ENCODE measurements at regions not wholly inside any gene's neighbourhood (a gene's known extent, or its start where the extent isn't known, plus 50 kb on each side); places are given as distances from the start of the nearest gene placed in this dataset.

DNA sequence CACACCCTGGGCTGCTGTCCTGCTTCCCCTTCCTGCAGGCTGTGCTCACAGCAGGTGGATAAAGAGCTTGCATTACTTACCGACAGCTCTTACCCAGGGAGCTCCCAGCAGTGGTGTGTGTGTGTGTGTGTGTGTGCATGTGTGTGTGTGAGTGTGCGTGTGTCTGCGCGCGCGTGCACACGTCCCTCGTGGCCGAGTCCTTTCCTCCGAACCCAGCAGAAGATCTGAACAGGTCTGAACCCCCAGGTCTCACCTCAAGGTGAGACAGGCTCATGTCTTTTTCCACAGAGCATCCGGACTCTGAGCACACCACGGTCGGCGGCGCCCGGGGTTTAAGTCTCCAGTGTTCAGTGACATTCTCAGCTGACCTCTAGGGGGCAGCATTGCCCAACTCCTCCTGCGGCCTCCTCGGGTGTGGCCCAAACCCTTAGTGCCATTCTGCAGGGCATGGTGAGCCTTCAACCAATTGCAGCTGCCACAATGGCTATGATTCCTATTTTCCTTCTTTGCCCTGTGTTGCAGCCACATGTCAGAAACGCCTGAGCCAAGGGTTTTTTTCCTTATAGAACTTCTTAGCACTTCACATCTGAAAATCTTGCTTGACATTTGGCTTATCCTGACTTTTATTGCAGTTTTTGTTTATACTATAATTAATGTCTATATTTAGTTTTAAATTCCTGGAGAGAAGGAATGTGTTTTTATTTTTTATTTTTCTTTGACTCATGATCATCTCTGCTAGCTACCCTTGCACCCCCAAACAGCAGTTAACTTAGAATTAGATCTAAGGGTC is 64.1 kb upstream of the KLHL25 start:
- intact Hi-C loops (cut with DNase I), result no loop called here
- DNase-seq (ENCODE audit: extremely low spot score in 2 of 2), result no peak
- Histone ChIP-seq H3K27me3 (no peaks in the 10 kb centered on the region), H3K9me3 (no peaks in the 10 kb centered on the region), H3K4me3 (no peak overlapping the region), H3K36me3 (no peaks in the 10 kb centered on the region), H3K4me1 (peaks cover 7% of the 10 kb centered on the region), H3K27ac (no peak overlapping the region)
- TF ChIP-seq, protein P1, sequence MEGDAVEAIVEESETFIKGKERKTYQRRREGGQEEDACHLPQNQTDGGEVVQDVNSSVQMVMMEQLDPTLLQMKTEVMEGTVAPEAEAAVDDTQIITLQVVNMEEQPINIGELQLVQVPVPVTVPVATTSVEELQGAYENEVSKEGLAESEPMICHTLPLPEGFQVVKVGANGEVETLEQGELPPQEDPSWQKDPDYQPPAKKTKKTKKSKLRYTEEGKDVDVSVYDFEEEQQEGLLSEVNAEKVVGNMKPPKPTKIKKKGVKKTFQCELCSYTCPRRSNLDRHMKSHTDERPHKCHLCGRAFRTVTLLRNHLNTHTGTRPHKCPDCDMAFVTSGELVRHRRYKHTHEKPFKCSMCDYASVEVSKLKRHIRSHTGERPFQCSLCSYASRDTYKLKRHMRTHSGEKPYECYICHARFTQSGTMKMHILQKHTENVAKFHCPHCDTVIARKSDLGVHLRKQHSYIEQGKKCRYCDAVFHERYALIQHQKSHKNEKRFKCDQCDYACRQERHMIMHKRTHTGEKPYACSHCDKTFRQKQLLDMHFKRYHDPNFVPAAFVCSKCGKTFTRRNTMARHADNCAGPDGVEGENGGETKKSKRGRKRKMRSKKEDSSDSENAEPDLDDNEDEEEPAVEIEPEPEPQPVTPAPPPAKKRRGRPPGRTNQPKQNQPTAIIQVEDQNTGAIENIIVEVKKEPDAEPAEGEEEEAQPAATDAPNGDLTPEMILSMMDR (IDR thresholded peaks at IDR 0.05), result peak; percentile 46 to 71 (median 50)
- no peak for TF ChIP-seq POLR2AphosphoS5 (IDR thresholded peaks at IDR 0.05; ENCODE audit: insufficient read depth in 1 of 2, low read depth in 1 of 2)

GRCh38 chr15:85859671-85860070 is 64.9 kb upstream of the KLHL25 start:
- DNase-seq (ENCODE audit: extremely low spot score in 2 of 2), result no peak
- Histone ChIP-seq H3K27ac (no peak overlapping the region), H3K4me3 (no peak overlapping the region), H3K36me3 (no peaks in the 10 kb centered on the region), H3K9me3 (no peaks in the 10 kb centered on the region), H3K4me1 (peaks cover 7% of the 10 kb centered on the region), H3K27me3 (no peaks in the 10 kb centered on the region)
- TF ChIP-seq, protein P1 (IDR thresholded peaks at IDR 0.05), result no peak
- no peak for TF ChIP-seq POLR2A (IDR thresholded peaks at IDR 0.05)
- TF ChIP-seq POLR2AphosphoS5 (IDR thresholded peaks at IDR 0.05; ENCODE audit: insufficient read depth in 1 of 2, low read depth in 1 of 2), result no peak
- intact Hi-C loops (cut with DNase I), result no loop called here

DNA sequence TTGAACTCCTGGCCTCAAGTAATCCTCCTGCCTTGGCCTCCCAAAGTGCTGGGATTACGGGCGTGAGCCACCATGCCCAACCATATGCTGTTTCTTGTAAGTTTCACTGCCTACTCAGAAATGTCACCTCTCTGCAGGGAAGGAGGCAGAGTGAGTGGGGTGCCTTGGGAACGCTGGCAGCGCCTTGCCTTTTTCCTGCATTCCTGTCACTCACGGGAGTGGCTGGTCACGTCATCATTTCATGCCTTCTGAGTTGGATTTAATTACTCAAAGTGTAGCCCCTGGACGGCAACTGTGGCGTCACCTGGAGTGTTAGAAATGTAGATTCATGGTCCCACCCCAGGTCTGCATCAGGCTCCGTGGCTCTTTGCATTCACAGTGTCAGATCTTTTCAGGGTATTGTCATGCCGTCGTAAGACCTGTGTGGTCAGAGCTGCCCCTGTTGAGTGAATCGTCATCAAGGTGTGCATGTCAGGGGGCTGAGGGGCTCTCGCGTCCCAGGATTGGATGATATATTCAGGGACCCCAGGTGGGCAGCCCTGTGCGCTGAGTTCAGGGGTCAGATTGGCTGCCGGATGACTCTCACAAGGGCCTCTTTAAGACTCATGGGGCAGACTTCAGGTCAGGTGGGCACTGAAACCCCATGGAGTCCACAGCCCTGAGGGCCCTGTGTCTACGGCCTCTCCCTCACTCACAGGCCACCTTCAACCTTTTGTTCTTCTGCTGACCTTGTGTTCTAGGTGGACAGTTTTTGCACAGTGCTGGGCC is 65.9 kb upstream of the KLHL25 start:
- TF ChIP-seq POLR2AphosphoS5 (IDR thresholded peaks at IDR 0.05; ENCODE audit: insufficient read depth in 1 of 2, low read depth in 1 of 2) (no peak), POLR2A (IDR thresholded peaks at IDR 0.05) (no peak)
- TF ChIP-seq, protein P1 (IDR thresholded peaks at IDR 0.05), result no peak
- Histone ChIP-seq H3K4me3 (no peak overlapping the region), H3K27ac (no peak overlapping the region), H3K36me3 (no peaks in the 10 kb centered on the region), H3K27me3 (no peaks in the 10 kb centered on the region), H3K9me3 (no peaks in the 10 kb centered on the region), H3K4me1 (peaks cover 7% of the 10 kb centered on the region)
- no peak for DNase-seq (ENCODE audit: extremely low spot score in 2 of 2)
- intact Hi-C loops (cut with DNase I), result no loop called here

DNA sequence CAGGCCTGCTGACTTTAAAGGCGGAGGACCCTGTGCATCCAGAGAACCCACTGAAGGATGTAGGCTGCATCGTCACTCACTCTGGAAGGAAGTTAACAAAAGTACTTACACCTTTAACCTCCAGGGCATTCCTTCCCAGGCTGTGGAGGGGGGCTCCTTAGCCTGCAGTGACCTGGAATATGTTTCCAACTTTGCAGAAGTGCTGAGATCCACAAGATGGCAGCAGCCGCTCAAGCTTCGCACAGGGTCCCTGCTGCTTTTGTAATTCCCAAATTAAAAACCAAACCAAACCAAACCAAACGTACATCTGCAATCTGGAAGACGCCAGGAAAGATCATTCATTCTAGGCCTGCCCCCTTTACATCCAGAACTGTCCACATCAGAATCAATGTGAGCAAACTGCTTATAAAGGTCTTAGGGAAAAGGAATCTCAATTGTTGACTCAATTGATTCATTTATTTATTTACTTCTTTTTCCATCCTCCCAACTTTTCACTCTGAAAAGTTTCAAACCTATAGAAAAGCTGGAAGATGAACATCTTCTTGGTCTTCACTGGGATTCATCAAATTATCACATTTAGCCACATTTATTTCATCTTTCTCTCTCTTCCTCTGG is 70.5 kb upstream of the KLHL25 start:
- intact Hi-C loops (cut with DNase I), result no loop called here
- Histone ChIP-seq H3K9me3 (no peaks in the 10 kb centered on the region), H3K36me3 (no peaks in the 10 kb centered on the region), H3K4me3 (no peak overlapping the region), H3K27me3 (no peaks in the 10 kb centered on the region), H3K4me1 (no peaks in the 10 kb centered on the region), H3K27ac (no peak overlapping the region)
- DNase-seq (ENCODE audit: extremely low spot score in 2 of 2), result no peak
- TF ChIP-seq POLR2AphosphoS5 (IDR thresholded peaks at IDR 0.05; ENCODE audit: insufficient read depth in 1 of 2, low read depth in 1 of 2), result no peak
- TF ChIP-seq, protein P1 (IDR thresholded peaks at IDR 0.05), result peak; percentile 26 to 37 (median 35)
